ENCODE measurements at regions not wholly inside any gene's neighbourhood (a gene's known extent, or its start where the extent isn't known, plus 50 kb on each side); places are given as distances from the start of the nearest gene placed in this dataset.

DNA sequence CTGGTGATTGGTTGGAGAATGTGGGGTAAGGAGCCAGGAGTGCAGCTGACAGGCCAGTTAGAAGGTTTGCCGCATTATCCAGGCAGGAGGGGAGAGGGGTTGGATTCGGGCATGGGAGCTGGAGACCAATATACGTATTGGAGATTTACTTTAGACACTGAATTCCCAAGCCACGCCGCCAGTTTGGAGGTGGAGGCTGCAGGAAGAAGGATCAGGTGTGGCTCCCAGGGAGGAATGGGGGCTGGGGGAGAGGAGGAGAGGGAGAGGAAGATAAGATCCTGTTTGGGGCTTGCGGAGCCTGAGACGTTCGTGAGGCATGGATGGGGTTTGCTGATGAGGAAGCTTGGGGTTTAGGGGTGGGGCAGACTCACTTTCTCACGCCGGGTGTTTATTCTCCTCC is 155.1 kb upstream of the IGSF21 start:
- Histone ChIP-seq H3K27me3 (ENCODE audit: insufficient read depth, low read depth) (peaks cover 13% of the 10 kb centered on the region; the same call in 1 of the 2 replicates), H3K27ac (no peak overlapping the region), H3K9ac (no peak overlapping the region), H3K4me2 (no peak overlapping the region), H3K4me3 (IDR thresholded peaks at IDR 0.05; ENCODE audit: insufficient read depth, low read depth, low read length) (no peak overlapping the region), H2AFZ (ENCODE audit: low read depth) (no peak overlapping the region), H4K20me1 (ENCODE audit: insufficient read depth) (no peaks in the 10 kb centered on the region), H3K79me2 (ENCODE audit: insufficient read depth, low read depth) (no peaks in the 10 kb centered on the region), H3K4me1 (ENCODE audit: low read depth, poor library complexity, severe bottlenecking) (no peaks in the 10 kb centered on the region), H3K36me3 (ENCODE audit: insufficient read depth) (no peaks in the 10 kb centered on the region)
- TF ChIP-seq, protein P1, sequence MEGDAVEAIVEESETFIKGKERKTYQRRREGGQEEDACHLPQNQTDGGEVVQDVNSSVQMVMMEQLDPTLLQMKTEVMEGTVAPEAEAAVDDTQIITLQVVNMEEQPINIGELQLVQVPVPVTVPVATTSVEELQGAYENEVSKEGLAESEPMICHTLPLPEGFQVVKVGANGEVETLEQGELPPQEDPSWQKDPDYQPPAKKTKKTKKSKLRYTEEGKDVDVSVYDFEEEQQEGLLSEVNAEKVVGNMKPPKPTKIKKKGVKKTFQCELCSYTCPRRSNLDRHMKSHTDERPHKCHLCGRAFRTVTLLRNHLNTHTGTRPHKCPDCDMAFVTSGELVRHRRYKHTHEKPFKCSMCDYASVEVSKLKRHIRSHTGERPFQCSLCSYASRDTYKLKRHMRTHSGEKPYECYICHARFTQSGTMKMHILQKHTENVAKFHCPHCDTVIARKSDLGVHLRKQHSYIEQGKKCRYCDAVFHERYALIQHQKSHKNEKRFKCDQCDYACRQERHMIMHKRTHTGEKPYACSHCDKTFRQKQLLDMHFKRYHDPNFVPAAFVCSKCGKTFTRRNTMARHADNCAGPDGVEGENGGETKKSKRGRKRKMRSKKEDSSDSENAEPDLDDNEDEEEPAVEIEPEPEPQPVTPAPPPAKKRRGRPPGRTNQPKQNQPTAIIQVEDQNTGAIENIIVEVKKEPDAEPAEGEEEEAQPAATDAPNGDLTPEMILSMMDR (conservative IDR thresholded peaks at IDR 0.05; ENCODE audit: low read depth, low read length), result no peak

DNA sequence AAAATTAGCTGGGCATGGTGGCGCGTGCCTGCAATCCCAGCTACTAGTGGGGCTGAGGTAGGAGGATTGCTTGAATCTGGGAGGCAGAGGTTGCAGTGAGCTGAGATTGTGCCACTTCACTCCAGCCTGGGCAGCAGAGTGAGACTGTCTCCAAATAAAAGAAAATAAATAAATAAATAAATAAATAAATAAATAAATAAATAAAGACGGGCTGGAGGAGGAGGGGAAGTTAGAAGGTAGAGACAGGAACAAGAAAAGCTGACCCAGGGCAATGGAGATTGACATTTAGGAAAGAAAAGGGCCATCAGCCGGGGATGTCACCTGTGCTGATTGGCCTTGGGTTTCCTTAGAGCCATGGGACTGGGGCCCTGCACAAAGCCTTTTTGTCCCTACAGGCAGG is 153.7 kb upstream of the IGSF21 start:
- TF ChIP-seq, protein P1 (conservative IDR thresholded peaks at IDR 0.05; ENCODE audit: low read depth, low read length), result no peak
- no peaks in the 10 kb centered on the region for H4K20me1 ChIP-seq (ENCODE audit: insufficient read depth)
- no peaks in the 10 kb centered on the region for H3K36me3 ChIP-seq (ENCODE audit: insufficient read depth)
- H3K27me3 ChIP-seq (ENCODE audit: insufficient read depth, low read depth), result peaks cover 9% of the 10 kb centered on the region; the same call in 1 of the 2 replicates
- H3K27ac ChIP-seq, result no peak overlapping the region
- no peaks in the 10 kb centered on the region for H3K4me1 ChIP-seq (ENCODE audit: low read depth, poor library complexity, severe bottlenecking)
- H2AFZ ChIP-seq (ENCODE audit: low read depth), result no peak overlapping the region
- H3K79me2 ChIP-seq (ENCODE audit: insufficient read depth, low read depth), result no peaks in the 10 kb centered on the region
- H3K4me3 ChIP-seq (IDR thresholded peaks at IDR 0.05; ENCODE audit: insufficient read depth, low read depth, low read length), result no peak overlapping the region
- H3K9ac ChIP-seq, result no peak overlapping the region
- no peak overlapping the region for H3K4me2 ChIP-seq

DNA sequence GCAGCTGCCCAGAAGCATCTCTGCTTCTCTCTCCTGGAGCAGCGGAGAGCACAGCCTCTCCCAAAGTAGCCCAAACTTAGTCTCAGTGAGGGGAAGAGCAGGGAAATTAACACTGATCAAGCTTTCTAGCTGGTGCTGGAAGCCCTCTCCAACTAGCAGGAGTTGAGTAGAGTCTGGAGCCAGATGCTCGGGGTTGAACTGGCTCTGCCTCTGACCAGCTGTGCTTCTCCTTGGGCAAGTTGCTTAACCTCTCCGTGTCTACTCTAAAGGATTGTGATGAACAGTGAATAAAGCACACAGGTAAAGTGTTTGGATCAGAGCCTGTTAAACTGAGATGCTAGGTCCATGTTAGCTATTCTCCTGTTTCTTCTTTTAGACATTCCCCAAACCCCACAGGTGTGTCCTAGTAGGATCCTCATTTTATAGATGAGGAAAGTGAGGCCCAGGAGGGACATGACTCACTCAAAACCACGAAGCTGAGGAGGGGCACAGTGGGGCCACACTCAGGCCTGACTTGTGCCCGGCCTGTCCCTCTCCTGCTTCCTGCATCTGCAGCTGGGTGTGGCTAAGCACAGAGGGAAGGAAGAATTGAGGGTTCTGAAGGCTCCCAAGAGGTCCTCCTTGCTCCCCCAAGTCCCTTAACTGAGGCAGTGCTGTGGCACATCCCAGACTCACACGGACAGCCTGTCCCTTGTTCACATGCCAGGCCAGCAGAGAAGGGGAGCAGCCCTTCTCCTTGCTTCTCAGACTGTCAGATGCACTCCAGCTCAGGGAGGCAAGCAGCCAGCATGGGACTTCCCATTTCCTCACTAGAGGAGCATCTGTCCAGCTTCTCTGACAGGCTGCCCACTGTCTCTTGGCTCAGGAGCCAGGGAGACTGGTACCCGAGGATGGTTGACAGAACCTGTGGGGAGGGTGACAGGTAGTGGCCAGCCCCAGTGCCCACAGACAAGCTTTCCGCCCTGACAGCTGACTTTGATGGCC is 152.0 kb upstream of the IGSF21 start:
- H2AFZ ChIP-seq (ENCODE audit: low read depth), result no peak overlapping the region
- TF ChIP-seq, protein P1 (conservative IDR thresholded peaks at IDR 0.05; ENCODE audit: low read depth, low read length), result no peak

DNA sequence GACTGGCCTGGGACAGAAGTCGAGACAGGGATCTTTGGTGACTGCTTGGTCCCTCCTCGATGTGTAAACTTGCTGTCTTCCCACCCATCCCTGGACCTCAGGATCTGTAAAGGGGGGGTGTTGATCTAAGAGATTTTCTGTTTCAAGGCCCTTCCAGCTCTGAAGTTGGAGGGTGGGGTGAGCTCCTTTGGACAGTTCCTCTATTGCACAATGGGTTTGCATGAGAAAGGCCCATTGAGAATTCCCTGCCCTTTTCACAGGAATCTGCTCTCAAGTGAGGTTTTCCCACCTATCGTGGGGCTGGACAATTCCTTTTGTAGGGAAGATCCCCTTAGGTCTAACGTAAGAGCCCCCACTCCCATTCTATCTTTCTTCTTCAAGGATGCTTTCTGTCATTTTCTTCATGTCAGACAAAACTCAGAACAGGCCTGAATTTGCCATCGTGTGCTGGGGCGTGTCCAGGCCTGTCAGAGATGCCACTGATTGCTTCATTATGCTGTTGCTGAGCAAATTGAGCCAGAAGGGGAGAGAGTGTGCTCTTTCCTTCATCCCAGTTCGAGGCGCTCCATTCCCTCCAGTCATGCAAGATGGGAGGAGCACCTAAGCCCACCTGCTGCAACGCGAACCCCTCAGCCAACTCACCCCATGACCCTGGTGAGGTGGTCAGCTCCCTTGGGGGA is 149.9 kb upstream of the IGSF21 start:
- no peak overlapping the region for H3K27ac ChIP-seq
- H3K4me3 ChIP-seq (IDR thresholded peaks at IDR 0.05; ENCODE audit: insufficient read depth, low read depth, low read length), result no peak overlapping the region
- TF ChIP-seq, protein P1 (conservative IDR thresholded peaks at IDR 0.05; ENCODE audit: low read depth, low read length), result no peak
- H3K36me3 ChIP-seq (ENCODE audit: insufficient read depth), result no peaks in the 10 kb centered on the region
- H3K4me2 ChIP-seq, result no peak overlapping the region
- no peaks in the 10 kb centered on the region for H3K79me2 ChIP-seq (ENCODE audit: insufficient read depth, low read depth)
- H2AFZ ChIP-seq (ENCODE audit: low read depth), result no peak overlapping the region
- no peaks in the 10 kb centered on the region for H4K20me1 ChIP-seq (ENCODE audit: insufficient read depth)
- no peaks in the 10 kb centered on the region for H3K4me1 ChIP-seq (ENCODE audit: low read depth, poor library complexity, severe bottlenecking)
- no peak overlapping the region for H3K9ac ChIP-seq
- peaks cover 3% of the 10 kb centered on the region; the same call in 1 of the 2 replicates for H3K27me3 ChIP-seq (ENCODE audit: insufficient read depth, low read depth)

More for the DNA sequence above, 152.0 kb upstream of the IGSF21 start:
- no peaks in the 10 kb centered on the region for H3K36me3 ChIP-seq (ENCODE audit: insufficient read depth)
- no peak overlapping the region for H3K9ac ChIP-seq
- peaks cover 3% of the 10 kb centered on the region; the same call in 1 of the 2 replicates for H3K27me3 ChIP-seq (ENCODE audit: insufficient read depth, low read depth)
- H3K4me1 ChIP-seq (ENCODE audit: low read depth, poor library complexity, severe bottlenecking), result no peaks in the 10 kb centered on the region
- H3K4me3 ChIP-seq (IDR thresholded peaks at IDR 0.05; ENCODE audit: insufficient read depth, low read depth, low read length), result no peak overlapping the region
- H3K27ac ChIP-seq, result no peak overlapping the region
- H4K20me1 ChIP-seq (ENCODE audit: insufficient read depth), result no peaks in the 10 kb centered on the region
- no peak overlapping the region for H3K4me2 ChIP-seq
- H3K79me2 ChIP-seq (ENCODE audit: insufficient read depth, low read depth), result no peaks in the 10 kb centered on the region
